Mesodermal cell (in vitro differentiated cells): ENCODE measurements at regions not wholly inside any gene's neighbourhood (a gene's known extent, or its start where the extent isn't known, plus 50 kb on each side); places are given as distances from the start of the nearest gene placed in this dataset.

ENCODE experiments used
- H3K27ac ChIP-seq: 2 replicates; pipeline ENCODE4 v1.7.0; 2013; ENCODE audit warnings: mild to moderate bottlenecking, low read depth, low read length, moderate library complexity; ENCODE audit not compliant: severe bottlenecking
- H3K36me3 ChIP-seq: 2 replicates; pipeline ENCODE4 v1.7.1; 2013; ENCODE audit warnings: mild to moderate bottlenecking, low read length, moderate library complexity; ENCODE audit not compliant: control insufficient read depth, insufficient read depth
- H3K4me1 ChIP-seq: one replicate; pipeline ENCODE4 v1.7.1; 2013; ENCODE audit warnings: mild to moderate bottlenecking, low read length; ENCODE audit not compliant: insufficient read depth, control insufficient read depth, poor library complexity, severe bottlenecking
- H3K4me3 ChIP-seq: 2 replicates; pipeline ENCODE4 v1.7.0; 2013; ENCODE audit warnings: low read length, control low read depth, mild to moderate bottlenecking; ENCODE audit not compliant: insufficient read depth, poor library complexity, severe bottlenecking; ENCODE audit errors: extremely low read depth
- H3K9me3 ChIP-seq: 2 replicates; pipeline ENCODE4 v1.7.1; 2013; ENCODE audit warnings: mild to moderate bottlenecking, low read length, moderate library complexity; ENCODE audit not compliant: control insufficient read depth
- WGBS, 2 experiments: methylation state at CpG; one replicate each; pipeline ENCODE4 v1.1.5; 2013; ENCODE audit warnings: missing lambda C conversion rate in 2 of 2; ENCODE audit not compliant: insufficient coverage in 2 of 2; 5-methylcytosine and 5-hydroxymethylcytosine counted together

- no CpG with 5 or more reads among the region's 1 CpG for WGBS, 2 experiments
- no peak overlapping the region for H3K4me3 ChIP-seq
- no peak overlapping the region for H3K27ac ChIP-seq
- no peaks in the 10 kb centered on the region for H3K4me1 ChIP-seq
- no peaks in the 10 kb centered on the region for H3K9me3 ChIP-seq
- no peaks in the 10 kb centered on the region for H3K36me3 ChIP-seq
Measured at GRCh38 chr11:41970681-41971080, 511.2 kb upstream of the LRRC4C start.

- WGBS, 2 experiments, result 81 to 83% methylated on average over 3 of the region's 5 CpGs
- H3K9me3 ChIP-seq, result no peaks in the 10 kb centered on the region
- H3K4me1 ChIP-seq, result no peaks in the 10 kb centered on the region
- no peaks in the 10 kb centered on the region for H3K36me3 ChIP-seq
- H3K27ac ChIP-seq, result no peak overlapping the region
- H3K4me3 ChIP-seq, result no peak overlapping the region
Measured at GRCh38 chr11:41971592-41971991, 512.1 kb upstream of the LRRC4C start.

- Histone ChIP-seq H3K4me1 (no peaks in the 10 kb centered on the region), H3K36me3 (no peaks in the 10 kb centered on the region), H3K27ac (no peak overlapping the region), H3K9me3 (peaks cover 3% of the 10 kb centered on the region), H3K4me3 (no peak overlapping the region)
- WGBS, 2 experiments, result 90% methylated on average over 2 of the region's 2 CpGs; no CpG with 5 or more reads in 1 of the 2 experiments
Measured at GRCh38 chr11:41978945-41979344, 519.5 kb upstream of the LRRC4C start.

GRCh38 chr11:41980741-41981140, 521.3 kb upstream of the LRRC4C start:
- no peaks in the 10 kb centered on the region for H3K36me3 ChIP-seq
- H3K4me1 ChIP-seq, result no peaks in the 10 kb centered on the region
- no peak overlapping the region for H3K4me3 ChIP-seq
- no peak overlapping the region for H3K27ac ChIP-seq
- peaks cover 3% of the 10 kb centered on the region for H3K9me3 ChIP-seq
- WGBS, 2 experiments, result no CpG with 5 or more reads among the region's 2 CpGs

GRCh38 chr11:41982276-41982675, 522.8 kb upstream of the LRRC4C start:
- H3K36me3 ChIP-seq, result no peaks in the 10 kb centered on the region
- peaks cover 3% of the 10 kb centered on the region for H3K9me3 ChIP-seq
- H3K27ac ChIP-seq, result no peak overlapping the region
- WGBS, 2 experiments, result no CpG with 5 or more reads among the region's 3 CpGs
- H3K4me1 ChIP-seq, result no peaks in the 10 kb centered on the region
- no peak overlapping the region for H3K4me3 ChIP-seq

- 71 to 100% methylated on average over 1 to 2 of the region's 3 CpGs for WGBS, 2 experiments
- peaks cover 2% of the 10 kb centered on the region for H3K9me3 ChIP-seq
- no peak overlapping the region for H3K27ac ChIP-seq
- no peaks in the 10 kb centered on the region for H3K36me3 ChIP-seq
- no peak overlapping the region for H3K4me3 ChIP-seq
- no peaks in the 10 kb centered on the region for H3K4me1 ChIP-seq
Measured at GRCh38 chr11:41982975-41983374, 523.5 kb upstream of the LRRC4C start.

- Histone ChIP-seq H3K4me3 (no peak overlapping the region), H3K9me3 (no peaks in the 10 kb centered on the region), H3K4me1 (no peaks in the 10 kb centered on the region), H3K36me3 (no peaks in the 10 kb centered on the region), H3K27ac (no peak overlapping the region)
Measured at GRCh38 chr11:41983475-41983874, 524.0 kb upstream of the LRRC4C start.

- no peak overlapping the region for H3K4me3 ChIP-seq
- 94 to 100% methylated on average over 1 to 2 of the region's 2 CpGs for WGBS, 2 experiments
- H3K36me3 ChIP-seq, result no peaks in the 10 kb centered on the region
- no peak overlapping the region for H3K27ac ChIP-seq
- H3K9me3 ChIP-seq, result no peaks in the 10 kb centered on the region
- no peaks in the 10 kb centered on the region for H3K4me1 ChIP-seq
Measured at GRCh38 chr11:41984023-41984422, 524.6 kb upstream of the LRRC4C start.

- Histone ChIP-seq H3K9me3 (no peaks in the 10 kb centered on the region), H3K27ac (no peak overlapping the region), H3K4me3 (no peak overlapping the region), H3K4me1 (no peaks in the 10 kb centered on the region), H3K36me3 (no peaks in the 10 kb centered on the region)
- WGBS, 2 experiments, result 97 to 98% methylated on average over 5 to 6 of the region's 6 CpGs
Measured at GRCh38 chr11:41985799-41986198, 526.3 kb upstream of the LRRC4C start.

GRCh38 chr11:41988951-41989572, 529.6 kb upstream of the LRRC4C start:
- H3K9me3 ChIP-seq, result no peaks in the 10 kb centered on the region
- H3K36me3 ChIP-seq, result no peaks in the 10 kb centered on the region
- H3K4me3 ChIP-seq, result no peak overlapping the region
- 93% methylated on average over 3 of the region's 3 CpGs; no CpG with 5 or more reads in 1 of the 2 experiments for WGBS, 2 experiments
- no peaks in the 10 kb centered on the region for H3K4me1 ChIP-seq
- no peak overlapping the region for H3K27ac ChIP-seq

GRCh38 chr11:41989823-41990380, 530.5 kb upstream of the LRRC4C start:
- H3K9me3 ChIP-seq, result no peaks in the 10 kb centered on the region
- H3K36me3 ChIP-seq, result no peaks in the 10 kb centered on the region
- H3K27ac ChIP-seq, result no peak overlapping the region
- no peaks in the 10 kb centered on the region for H3K4me1 ChIP-seq
- H3K4me3 ChIP-seq, result no peak overlapping the region
